Prostate gland (tissue), 2 donors: ENCODE measurements at regions not wholly inside any gene's neighbourhood (a gene's known extent, or its start where the extent isn't known, plus 50 kb on each side); places are given as distances from the start of the nearest gene placed in this dataset.

Experiments
- POLR2A ChIP-seq: fragments of 450-650 bp; IDR thresholded peaks from one replicate; pipeline ENCODE4 v1.6.1; 2016; ENCODE audit warnings: antibody characterized with exemption, mild to moderate bottlenecking
- TF ChIP-seq, protein P1 (sequence below), 4 experiments: fragments of 200-600 bp in 2 of 4; fragments of 450-650 bp in 2 of 4; sonication (generic) in 2 of 4; IDR thresholded peaks; 1 replicate in 3 of 4; 2 replicates in 1 of 4; pipeline ENCODE4 v1.5.1; 2016 to 2019; ENCODE audit warnings: antibody characterized with exemption in 4 of 4, mild to moderate bottlenecking in 2 of 4, moderate library complexity in 2 of 4

DNA sequence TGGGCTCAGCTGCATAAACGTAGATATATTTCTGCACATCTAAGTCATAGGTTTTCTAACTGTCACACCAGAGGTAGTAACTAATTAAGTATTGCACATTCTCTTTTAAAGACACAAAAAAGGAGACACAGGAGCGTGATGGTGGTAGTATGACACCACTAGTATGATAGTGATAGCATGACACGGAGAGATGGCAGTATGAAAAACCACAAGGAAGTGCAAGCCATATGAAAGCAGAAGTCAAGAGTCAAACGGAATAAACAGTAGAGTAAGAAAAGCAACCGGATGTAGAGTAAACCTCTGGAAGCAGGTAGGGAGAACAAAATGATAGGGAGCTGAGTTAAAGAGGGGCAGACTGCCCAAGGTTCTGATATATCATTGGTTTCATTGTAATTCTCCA is 382.2 kb upstream of the INTU start:
- TF ChIP-seq, protein P1, sequence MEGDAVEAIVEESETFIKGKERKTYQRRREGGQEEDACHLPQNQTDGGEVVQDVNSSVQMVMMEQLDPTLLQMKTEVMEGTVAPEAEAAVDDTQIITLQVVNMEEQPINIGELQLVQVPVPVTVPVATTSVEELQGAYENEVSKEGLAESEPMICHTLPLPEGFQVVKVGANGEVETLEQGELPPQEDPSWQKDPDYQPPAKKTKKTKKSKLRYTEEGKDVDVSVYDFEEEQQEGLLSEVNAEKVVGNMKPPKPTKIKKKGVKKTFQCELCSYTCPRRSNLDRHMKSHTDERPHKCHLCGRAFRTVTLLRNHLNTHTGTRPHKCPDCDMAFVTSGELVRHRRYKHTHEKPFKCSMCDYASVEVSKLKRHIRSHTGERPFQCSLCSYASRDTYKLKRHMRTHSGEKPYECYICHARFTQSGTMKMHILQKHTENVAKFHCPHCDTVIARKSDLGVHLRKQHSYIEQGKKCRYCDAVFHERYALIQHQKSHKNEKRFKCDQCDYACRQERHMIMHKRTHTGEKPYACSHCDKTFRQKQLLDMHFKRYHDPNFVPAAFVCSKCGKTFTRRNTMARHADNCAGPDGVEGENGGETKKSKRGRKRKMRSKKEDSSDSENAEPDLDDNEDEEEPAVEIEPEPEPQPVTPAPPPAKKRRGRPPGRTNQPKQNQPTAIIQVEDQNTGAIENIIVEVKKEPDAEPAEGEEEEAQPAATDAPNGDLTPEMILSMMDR (IDR thresholded peaks at IDR 0.05), result no peak
- TF ChIP-seq POLR2A, result no peak
